ENCODE measurements at regions not wholly inside any gene's neighbourhood (a gene's known extent, or its start where the extent isn't known, plus 50 kb on each side); places are given as distances from the start of the nearest gene placed in this dataset.

DNA sequence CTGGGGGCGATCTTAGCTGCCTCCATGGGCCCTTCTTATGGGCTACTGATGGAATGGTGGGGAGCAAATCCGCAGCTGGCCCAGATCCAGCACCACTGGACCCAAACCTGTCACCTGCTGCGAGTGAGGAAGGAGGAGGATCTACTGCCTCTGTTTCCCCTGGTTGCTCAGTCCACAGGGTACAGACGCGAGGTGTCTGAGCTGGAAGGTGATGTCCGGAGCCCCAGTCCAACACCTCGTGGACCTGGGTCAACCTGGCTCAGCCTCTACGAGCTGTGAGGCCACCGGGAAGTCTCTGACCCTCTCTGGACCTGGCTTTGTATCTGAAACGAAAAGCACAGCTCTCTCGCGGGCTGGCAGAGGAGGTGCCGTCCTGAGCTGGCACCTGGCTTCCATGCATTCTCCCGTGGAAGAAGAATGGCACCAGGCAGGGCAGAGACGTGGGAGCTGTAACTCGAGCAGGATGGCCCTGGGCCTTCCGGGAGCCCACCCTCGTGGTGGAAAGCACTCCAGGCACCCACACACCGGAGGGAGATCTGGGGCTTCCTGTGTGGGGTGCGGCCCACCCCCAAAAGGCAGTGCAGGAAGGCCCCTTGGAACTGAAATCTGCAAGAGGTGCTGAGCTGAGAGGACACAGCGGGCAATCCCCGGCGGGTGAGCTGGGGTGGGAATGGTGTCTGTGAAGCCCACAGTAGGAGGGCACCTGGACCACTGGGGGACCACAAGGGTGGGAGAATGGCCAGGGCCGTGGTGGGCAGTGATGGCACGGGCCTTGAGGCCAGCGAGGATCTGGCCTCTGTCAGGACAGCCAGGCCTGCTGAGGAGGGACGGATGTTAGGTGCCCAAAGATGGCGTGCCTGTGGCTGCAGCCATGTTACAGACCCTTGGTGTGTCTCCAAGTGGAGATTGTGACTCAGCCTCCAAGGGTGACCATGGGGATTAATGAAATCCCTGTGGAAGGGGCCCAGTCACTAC lies 133.4 kb downstream of the OLFM1 start:
- no peak for DNase-seq (ENCODE audit: low read depth in 2 of 2)

DNA sequence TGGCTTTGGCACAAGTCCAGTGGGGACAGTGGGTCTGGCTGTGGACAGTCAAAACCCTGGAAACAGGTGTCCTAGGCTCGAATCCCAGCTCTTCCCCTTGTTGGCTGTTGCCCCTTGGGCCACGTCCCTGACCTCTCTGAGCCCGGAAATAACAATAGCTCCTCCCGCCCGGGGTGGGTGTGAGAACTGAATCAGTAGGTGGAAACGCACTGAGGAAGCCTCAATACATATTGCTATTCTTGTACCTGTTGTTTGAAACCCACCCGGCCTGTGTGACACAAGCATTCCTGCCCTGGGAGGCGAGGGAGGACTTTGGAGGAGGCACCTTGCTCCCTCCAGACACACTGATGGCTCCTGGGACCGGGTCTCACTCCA lies 134.1 kb downstream of the OLFM1 start:
- DNase-seq (ENCODE audit: low read depth in 2 of 2): no peak

DNA sequence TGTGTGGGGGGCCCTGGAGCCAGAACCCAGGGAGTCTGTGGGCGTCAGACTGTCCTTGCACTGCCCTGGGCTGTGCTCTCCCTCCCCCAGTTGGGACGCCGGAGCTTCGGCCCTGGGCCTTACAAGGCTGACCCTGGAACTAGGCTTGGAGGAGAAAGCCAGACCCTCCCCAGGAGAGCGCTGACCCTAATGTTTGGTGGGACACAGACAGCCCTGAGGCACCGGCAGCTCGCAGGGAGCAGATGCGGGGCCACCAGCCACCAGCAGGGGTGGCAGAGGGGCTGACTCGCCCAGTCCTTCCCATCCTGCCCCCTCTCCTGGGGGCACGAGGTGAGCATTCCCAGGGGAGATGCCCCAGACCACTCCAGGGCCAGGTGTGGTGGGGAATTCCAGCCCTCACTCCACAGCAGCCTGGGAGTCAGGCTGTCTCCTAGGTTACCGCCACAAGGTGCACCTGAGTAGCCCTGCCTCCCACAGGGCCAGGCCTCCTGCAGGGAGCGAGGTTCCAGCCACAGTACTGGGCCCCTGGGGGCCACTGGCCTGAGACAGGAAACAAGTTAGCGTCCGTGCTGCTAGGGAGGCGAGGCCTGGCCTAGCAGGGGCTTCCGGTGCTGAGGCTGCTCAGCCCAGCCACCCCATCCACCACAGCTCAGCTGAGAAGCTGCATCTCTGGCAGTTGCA lies 134.6 kb downstream of the OLFM1 start:
- DNase-seq (ENCODE audit: low read depth in 2 of 2): no peak

DNA sequence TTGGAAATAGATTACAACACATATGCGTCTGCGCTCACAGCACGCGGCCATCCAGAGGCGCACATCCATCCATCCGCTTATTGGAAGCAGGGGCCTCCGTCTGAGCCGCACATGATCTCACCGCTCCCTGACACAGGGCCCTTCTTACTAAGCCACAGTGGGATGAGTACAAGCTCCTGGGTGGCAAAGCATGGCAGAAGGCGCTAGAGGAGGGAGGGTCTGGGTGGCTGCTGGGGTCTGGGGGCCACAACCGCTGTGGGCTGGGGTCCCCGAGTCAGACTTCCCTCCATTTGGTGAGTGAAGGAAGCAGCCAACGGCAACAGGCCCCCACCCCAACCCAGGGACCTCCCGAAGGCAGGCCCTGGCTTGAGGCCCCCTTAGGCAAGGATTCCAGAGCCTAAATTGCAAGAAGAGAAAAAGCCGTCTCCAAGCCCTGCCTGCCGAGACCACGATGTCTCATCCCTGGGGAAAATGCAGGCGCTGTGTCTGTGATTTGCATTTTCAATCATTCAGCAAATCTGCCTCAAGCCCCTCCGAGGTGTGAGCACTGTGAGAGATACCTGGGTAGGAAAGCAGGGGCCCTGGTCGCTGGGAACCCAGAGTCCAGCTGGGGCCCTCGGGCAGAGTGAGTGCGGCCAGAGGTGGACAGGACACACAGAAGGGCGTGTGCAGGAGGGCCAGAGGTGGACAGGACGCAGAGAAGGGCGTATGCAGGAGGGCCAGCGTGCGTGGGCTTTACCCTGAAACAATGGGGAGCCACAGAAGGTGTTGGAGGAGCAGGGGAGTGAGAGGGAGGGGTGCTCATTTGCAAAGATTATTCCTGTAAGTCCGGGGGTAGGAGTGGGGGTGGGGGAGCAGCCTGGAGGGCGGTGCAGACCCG lies 135.7 kb downstream of the OLFM1 start:
- DNase-seq (ENCODE audit: low read depth in 2 of 2): no peak

DNA sequence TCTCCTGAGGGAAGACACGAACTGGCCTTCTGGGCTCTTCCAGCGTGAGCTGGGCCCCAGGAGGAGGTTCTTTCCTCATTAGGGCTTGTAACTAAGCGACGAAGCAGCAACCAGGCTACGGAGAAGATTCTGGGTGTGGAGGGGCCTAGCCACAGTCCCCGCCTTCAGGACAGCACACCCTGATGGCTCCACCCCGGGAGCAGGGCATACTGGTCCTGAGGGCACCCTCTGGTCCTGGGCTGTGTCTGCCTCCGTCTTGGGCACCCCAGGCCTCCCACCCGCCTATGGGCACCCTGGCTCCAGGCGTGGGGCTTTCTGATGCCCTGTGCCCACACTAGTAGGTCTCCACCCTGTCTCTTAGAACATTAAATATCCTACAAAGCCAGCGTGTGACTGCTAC lies 136.4 kb downstream of the OLFM1 start:
- DNase-seq (ENCODE audit: low read depth in 2 of 2): no peak

DNA sequence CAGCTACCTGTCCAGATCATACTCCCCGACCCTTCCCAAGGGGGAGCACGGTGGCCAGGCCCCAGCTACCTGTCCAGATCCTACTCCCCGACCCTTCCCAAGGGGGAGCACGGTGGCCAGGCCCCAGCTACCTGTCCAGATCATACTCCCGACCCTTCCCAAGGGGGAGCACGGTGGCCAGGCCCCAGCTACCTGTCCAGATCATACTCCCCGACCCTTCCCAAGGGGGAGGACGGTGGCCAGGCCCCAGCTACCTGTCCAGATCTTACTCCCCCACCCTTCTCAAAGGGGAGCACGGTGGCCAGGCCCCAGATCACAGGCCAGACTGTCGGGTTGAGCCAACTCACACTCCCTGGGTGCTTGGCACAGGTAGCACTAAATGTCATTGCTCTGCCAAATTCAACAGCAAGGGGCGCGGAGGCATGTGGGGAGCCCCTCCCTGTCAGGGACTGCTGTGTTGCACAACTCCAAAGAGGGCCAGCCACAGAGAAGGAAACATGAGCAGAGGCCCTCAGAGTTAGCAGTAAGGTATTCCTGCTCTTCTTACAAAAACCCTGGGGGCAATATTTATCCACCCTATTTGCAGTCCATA lies 136.9 kb downstream of the OLFM1 start:
- no peak for DNase-seq (ENCODE audit: low read depth in 2 of 2)

DNA sequence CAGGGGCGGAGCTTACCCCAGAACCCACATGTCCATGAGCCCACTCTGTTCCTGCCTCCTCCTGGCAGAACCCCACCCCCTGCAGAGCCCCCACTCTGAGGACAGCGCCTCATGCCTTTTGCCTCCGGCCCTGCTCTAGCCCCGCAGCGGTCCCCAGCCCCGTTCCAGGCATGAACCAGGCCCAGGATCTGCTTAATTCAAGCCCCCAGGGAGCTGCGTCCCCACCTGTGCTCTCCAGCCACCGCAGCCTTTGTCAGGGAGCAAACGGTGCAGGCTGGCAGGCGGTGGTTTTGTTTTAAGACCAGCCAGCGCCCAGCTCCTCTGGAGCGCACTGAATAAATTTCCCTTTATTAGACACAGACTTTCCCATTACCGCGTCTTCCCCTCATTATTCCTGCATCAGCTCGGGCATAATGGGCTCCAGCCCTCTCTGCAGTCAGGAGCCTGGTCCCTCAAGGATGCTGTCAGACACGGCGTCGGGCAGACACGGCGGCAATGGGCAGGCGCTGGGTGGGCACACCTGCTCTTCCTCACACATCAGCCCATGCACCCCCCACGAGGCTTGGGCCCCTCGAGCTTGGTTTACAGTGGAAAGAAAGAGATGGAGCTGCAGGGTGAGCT lies 137.6 kb downstream of the OLFM1 start:
- no peak for DNase-seq (ENCODE audit: low read depth in 2 of 2)

DNA sequence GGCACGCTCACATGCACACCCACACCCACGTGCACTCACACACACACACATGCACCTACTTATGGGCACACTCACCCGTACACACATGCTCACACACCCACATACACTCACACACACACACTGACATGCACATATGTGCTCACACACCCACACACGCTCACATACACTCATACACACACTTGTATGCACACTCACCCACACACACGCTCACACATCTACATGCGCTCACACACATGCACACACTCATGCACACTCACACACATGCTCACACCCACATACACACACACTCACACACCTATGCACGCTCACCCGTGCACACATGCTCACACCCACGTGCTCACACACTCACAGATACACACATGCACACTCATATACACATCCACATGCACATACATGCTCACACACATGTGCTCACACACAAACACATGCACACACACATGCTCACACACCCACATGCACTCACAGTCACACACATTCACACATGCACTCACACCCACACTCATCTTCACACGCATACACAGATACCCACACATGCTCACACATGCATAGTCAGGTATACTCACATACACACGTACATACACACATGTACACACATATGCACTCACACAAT lies 138.3 kb downstream of the OLFM1 start:
- DNase-seq (ENCODE audit: low read depth in 2 of 2): no peak

DNA sequence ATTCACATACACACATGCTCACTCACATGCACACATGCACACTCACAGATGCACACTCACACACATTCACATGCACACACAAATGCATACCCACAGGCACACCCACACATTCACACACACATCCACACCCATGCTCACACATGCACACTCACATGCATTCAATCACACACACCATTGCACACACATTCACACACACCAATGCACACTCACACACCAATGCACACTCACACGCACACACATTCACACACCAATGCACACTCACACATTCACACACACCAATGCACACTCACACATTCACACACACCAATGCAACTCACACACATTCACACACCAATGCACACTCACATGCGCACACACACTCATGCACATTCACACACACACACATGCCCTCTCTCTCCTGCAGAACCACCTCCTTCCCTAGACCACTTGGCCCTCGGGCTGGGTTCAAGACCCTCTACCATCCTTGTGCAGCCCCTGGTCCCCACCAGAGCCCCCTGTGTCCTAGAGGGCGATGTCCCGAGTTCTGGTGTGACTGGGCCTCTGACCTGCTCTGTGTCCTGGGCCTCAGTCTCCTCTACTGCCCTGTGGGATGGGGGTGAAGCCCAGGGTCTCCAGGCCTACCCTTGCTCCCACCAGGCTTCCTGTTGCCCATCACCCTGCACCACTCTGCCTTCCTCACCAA lies 139.0 kb downstream of the OLFM1 start:
- no peak for DNase-seq (ENCODE audit: low read depth in 2 of 2)

DNA sequence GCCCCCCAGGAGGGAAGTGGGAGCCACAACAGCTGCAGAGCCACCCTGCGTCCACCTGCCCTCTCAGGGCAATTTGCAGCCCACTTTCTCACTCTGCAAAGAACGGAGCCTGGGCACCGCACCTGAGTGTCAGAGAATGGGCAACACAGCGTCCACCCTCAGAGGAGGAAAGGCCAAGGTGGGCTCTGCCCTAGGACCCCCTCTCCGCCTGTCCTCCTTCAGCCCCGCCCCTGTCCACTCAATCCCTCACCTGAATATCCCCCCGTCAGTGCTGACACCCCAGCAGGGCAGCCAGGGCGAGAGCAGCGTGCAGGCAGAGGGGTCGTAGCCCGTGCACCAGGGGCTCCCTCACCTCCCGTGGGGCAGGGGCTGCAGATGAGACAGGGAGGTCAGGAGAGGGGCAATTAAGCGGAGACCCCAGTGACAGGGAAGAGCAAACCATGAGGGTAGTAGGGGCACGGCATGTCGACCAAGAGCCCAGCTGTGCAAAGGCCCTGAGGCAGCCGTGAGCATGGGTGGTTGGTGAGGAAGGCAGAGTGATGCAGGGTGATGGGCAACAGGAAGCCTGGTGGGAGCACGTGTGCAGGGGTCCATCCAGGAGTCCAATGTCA lies 140.3 kb downstream of the OLFM1 start:
- DNase-seq (ENCODE audit: low read depth in 2 of 2): no peak

DNA sequence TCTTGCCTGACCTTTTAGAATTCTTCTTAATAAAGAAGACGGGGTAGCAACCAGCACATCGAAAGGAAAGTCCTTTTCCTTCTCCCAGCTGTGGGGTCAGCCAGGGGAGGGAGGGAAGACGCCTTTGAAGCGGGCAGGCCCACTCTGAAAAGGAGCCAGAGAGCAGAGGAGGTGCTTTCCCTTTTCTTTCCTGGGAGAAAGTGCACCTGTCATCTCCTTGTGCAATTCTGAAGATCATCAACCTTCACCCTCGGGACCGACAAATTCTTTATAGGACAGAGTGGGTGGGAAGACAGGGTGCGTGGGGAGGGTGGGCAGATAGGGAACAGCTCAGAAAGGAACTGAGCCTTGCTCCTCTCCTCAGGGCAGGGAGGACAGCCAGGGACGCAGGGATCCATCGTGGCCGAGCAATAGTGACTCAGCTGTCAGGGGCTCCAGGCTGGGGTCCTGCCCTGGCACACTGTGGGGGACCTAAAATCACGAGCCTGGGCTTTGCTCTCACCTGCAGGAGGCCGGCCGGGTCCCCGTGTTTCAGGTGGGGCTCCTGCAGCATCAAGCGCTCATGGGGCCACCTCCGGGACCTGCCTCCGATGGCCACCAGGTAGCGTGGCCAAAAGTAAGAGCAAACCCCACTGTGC lies 141.0 kb downstream of the OLFM1 start:
- no peak for DNase-seq (ENCODE audit: low read depth in 2 of 2)

DNA sequence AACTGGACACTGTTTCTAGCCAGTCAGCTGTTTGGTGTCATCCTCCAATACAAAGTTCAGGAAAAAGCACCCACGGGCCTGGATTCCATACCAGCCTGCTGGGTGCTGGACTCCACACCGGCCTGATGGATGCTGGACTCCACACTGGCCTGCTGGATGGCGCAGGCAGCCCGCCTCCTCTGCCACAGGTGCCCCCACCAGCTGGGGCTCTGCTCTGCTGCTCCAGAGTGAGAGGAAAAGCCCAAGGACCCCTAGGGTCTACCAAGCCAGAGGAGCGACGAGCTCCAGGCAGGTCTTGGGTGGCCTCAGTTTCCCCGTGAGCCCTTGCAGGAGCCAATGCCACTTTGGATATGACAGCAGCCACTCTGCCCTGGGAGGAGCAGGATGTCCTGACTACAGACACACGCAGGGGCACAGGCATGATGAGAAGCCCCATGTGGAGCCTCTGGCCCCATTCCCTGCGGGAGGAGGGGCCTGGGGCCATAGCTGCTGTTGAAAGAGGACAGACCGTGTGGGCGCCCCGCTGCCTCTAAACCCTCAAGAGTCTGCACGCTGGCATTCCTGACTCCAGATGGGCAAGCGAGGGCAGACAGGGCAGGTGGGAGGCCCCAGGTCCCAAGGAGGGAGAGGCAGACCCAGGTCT lies 141.6 kb downstream of the OLFM1 start:
- DNase-seq (ENCODE audit: low read depth in 2 of 2): no peak

DNA sequence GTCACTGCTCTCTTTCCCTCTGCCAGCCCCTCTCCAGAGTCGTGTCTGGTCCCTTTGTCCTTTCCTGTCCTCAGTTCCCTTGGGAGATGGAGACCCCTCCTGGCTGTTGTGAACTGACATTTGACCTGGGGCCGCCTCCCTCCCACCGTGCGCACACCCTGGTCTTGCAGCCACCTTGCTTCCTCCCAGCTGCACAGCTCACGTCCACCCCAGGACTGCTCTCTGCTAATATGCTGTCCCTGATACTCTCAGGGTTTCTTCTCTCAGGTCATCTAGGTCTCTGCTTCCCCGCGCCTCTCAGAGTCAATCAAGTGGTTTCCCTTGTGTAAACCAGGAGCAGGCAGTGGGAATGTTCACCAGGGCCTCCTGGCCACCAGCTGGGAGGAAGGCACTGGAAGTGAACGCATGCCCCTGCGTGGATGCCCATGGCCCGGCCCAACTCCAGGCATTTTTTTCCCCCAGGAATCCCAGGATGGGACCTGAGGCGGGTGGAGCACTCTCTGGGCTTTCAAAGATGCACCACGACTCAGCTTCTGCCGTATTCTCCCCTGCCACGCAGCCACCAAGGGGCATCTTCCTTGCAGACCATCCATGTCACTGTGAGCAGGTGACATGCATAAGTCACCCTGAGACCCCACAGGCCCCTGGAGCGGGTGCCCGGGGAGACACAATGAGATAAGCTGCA lies 142.4 kb downstream of the OLFM1 start:
- no peak for DNase-seq (ENCODE audit: low read depth in 2 of 2)

DNA sequence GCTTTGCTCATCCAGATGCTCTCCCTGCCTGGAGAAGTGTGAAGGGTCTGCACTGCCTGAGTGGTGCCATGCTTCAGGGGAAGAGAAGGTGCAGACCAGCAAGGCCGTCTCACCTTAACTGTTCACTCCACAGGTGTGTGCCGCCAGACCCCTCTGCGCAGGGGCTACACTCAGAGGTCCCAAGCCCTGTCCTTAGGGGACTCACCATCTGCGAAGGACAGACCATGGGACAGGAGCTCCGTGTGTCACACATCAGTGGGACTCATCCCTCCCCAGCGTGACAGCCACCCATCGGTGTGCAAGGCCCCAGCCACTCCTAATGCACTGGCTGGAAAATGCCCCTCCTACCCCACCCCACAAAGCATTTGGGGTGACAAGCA lies 142.9 kb downstream of the OLFM1 start:
- DNase-seq (ENCODE audit: low read depth in 2 of 2): no peak

DNA sequence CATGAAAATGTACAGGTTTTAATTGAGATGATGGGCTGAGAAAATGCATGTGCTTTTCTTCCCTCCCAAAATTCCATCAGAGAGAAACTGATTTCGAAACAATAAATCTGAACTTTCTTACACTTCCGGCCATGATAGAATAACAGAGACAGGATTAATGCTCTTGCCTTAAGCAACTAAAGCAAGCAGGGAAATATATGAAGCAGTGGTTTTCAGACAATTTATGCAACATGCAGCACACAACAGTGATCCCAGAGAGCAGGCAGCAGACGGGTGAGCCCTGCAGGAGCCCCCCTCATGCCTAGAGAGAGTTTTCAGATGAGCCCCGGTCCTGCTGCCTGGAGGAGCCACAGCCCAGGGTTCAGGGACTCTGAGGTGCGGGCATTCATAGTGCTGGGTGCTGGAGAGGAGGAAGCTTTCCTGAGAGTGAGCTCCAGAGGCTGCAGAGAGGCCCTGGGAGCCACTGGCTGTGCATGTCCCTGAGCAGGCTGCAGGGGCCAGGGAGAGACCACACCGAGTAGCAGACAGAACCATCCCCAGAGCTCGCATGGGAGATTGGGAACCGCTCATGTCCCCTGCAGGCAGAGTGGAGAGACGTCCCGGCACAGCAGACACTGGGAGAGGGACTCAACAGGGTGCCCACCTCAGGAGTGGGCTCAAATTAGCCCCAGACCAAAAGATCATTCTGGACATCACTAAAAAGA lies 143.5 kb downstream of the OLFM1 start:
- DNase-seq (ENCODE audit: low read depth in 2 of 2): no peak

DNA sequence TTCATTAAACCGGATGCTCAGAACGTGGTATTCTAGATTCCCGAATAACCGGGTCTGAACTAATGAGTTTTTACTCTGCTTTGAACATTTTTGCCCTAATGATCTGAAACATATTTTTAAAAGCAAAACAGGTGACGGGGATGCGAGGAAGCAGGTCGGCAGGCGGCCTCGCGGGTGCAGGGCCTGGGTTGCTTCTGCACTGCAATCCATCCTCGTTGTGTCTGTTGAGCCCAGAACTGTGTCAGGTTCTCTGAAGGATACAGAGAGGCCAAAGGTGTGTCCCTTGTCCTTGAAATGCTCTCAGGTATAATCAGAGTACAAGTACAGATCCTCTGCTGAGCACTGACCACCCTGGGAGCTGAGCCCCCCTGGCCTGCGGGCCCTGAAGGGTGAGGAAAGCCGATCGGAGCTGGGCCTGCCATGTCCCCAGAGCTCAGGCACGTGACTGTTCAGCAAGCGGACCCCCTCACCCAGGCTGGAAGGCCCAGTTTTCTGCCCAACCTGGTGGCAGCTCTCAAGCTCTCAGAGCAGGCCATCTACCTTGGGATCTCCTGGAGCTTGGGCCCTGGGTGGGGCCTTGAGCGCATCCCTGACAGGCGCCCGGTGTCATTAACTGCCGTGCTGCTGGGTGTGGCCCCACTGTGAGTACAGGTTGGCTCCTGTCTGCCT lies 151.8 kb downstream of the OLFM1 start:
- no peak for DNase-seq (ENCODE audit: low read depth in 2 of 2)

DNA sequence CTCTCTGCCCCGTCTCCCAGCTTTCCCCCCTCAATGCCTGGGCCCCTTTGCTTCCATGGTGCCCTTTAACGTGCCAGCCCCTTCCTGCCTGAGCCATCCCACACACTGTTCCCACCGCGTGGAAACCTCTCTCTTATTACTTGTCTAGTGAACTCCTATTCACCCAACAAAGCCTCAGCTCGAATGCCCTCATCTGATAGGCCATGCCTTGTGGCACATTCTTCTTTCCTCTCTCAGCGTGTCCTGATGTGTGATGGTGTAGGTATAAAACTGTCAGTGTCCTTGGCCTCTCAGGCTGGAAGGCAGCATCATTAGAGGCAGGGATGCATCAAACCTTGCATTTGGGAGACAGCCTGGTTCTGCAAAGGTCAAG lies 152.3 kb downstream of the OLFM1 start:
- no peak for DNase-seq (ENCODE audit: low read depth in 2 of 2)

Measured in activated CD4-positive, alpha-beta T cell treated with anti-CD3 and anti-CD28 coated beads for 24 hours (primary cell).